ENCODE measurements at regions not wholly inside any gene's neighbourhood (a gene's known extent, or its start where the extent isn't known, plus 50 kb on each side); places are given as distances from the start of the nearest gene placed in this dataset.
"Not testable (repeated sequence)": the region's sequence is repeated elsewhere in the genome, so short reads cannot be mapped to it uniquely, and the experiment has no call there.

- FAIRE-seq (no peak), DNase-seq (ENCODE audit: insufficient read length, low spot score) (no peak)
- TF ChIP-seq PAX5 (IDR thresholded peaks at IDR 0.05; ENCODE audit: insufficient read depth, low read length, severe bottlenecking) (no peak), POU2F2 (IDR thresholded peaks at IDR 0.05; ENCODE audit: low read depth, low read length) (no peak), TAF1 (IDR thresholded peaks at IDR 0.05; ENCODE audit: low read depth, low read length) (no peak), POLR2A (IDR thresholded peaks at IDR 0.05; ENCODE audit: low read depth, low read length) (no peak), POLR2AphosphoS5 (IDR thresholded peaks at IDR 0.05; ENCODE audit: low read depth, low read length) (no peak), SPI1 (IDR thresholded peaks at IDR 0.05; ENCODE audit: low read depth, low read length) (no peak)
Observed at GRCh38 chr14:105982664-105983063, 456.3 kb downstream of the TMEM121 start.

- DNase-seq (ENCODE audit: insufficient read length, low spot score), result no peak
- peak; percentile 69 for FAIRE-seq
Observed at GRCh38 chr14:105986894-105987284, 460.5 kb downstream of the TMEM121 start.

GRCh38 chr14:105987563-105987962 lies 461.2 kb downstream of the TMEM121 start:
- no peak for TF ChIP-seq PAX5 (IDR thresholded peaks at IDR 0.05; ENCODE audit: insufficient read depth, low read length, severe bottlenecking)
- TF ChIP-seq POU2F2 (IDR thresholded peaks at IDR 0.05; ENCODE audit: low read depth, low read length), result no peak
- TF ChIP-seq SPI1 (IDR thresholded peaks at IDR 0.05; ENCODE audit: low read depth, low read length), result no peak
- TF ChIP-seq TAF1 (IDR thresholded peaks at IDR 0.05; ENCODE audit: low read depth, low read length), result no peak
- TF ChIP-seq POLR2A (IDR thresholded peaks at IDR 0.05; ENCODE audit: low read depth, low read length), result no peak
- no peak for TF ChIP-seq POLR2AphosphoS5 (IDR thresholded peaks at IDR 0.05; ENCODE audit: low read depth, low read length)
- peak; percentile 63 for FAIRE-seq
- DNase-seq (ENCODE audit: insufficient read length, low spot score), result no peak

More at GRCh38 chr14:105986894-105987284, 460.5 kb downstream of the TMEM121 start:
- TF ChIP-seq SPI1 (IDR thresholded peaks at IDR 0.05; ENCODE audit: low read depth, low read length) (no peak), POU2F2 (IDR thresholded peaks at IDR 0.05; ENCODE audit: low read depth, low read length) (peak; percentile 77; the same call in 1 of the 2 replicates)

GRCh38 chr14:105989566-105990302 lies 463.4 kb downstream of the TMEM121 start:
- FAIRE-seq (peak; percentile 89), DNase-seq (ENCODE audit: insufficient read length, low spot score) (no peak)
- TF ChIP-seq TAF1 (IDR thresholded peaks at IDR 0.05; ENCODE audit: low read depth, low read length) (no peak), SPI1 (IDR thresholded peaks at IDR 0.05; ENCODE audit: low read depth, low read length) (no peak), POLR2AphosphoS5 (IDR thresholded peaks at IDR 0.05; ENCODE audit: low read depth, low read length) (no peak), POLR2A (IDR thresholded peaks at IDR 0.05; ENCODE audit: low read depth, low read length) (no peak), PAX5 (IDR thresholded peaks at IDR 0.05; ENCODE audit: insufficient read depth, low read length, severe bottlenecking) (no peak), POU2F2 (IDR thresholded peaks at IDR 0.05; ENCODE audit: low read depth, low read length) (no peak)

GRCh38 chr14:105991677-105992076 lies 465.3 kb downstream of the TMEM121 start:
- DNase-seq (ENCODE audit: insufficient read length, low spot score); FAIRE-seq: not testable (repeated sequence)

- no peak for TF ChIP-seq POLR2AphosphoS5 (IDR thresholded peaks at IDR 0.05; ENCODE audit: low read depth, low read length)
- no peak for TF ChIP-seq PAX5 (IDR thresholded peaks at IDR 0.05; ENCODE audit: insufficient read depth, low read length, severe bottlenecking)
- no peak for TF ChIP-seq POU2F2 (IDR thresholded peaks at IDR 0.05; ENCODE audit: low read depth, low read length)
- no peak for TF ChIP-seq SPI1 (IDR thresholded peaks at IDR 0.05; ENCODE audit: low read depth, low read length)
- no peak for TF ChIP-seq TAF1 (IDR thresholded peaks at IDR 0.05; ENCODE audit: low read depth, low read length)
- no peak for TF ChIP-seq POLR2A (IDR thresholded peaks at IDR 0.05; ENCODE audit: low read depth, low read length)
- DNase-seq (ENCODE audit: insufficient read length, low spot score) (no peak), FAIRE-seq (no peak)
Observed at GRCh38 chr14:105993814-105994213, 467.4 kb downstream of the TMEM121 start.

- DNase-seq (ENCODE audit: insufficient read length, low spot score), result not testable (repeated sequence)
- FAIRE-seq, result peak; percentile 89
Observed at GRCh38 chr14:105995011-105995710, 468.8 kb downstream of the TMEM121 start.

- not testable (repeated sequence) for DNase-seq (ENCODE audit: insufficient read length, low spot score)
- peak; percentile 54 for TF ChIP-seq SPI1 (IDR thresholded peaks at IDR 0.05; ENCODE audit: low read depth, low read length)
- FAIRE-seq, result peak; percentile 96
Observed at GRCh38 chr14:105998597-105998996, 472.2 kb downstream of the TMEM121 start.

GRCh38 chr14:105999361-106000028 lies 473.1 kb downstream of the TMEM121 start:
- peak; percentile 42 for DNase-seq (ENCODE audit: insufficient read length, low spot score)
- TF ChIP-seq POLR2AphosphoS5 (IDR thresholded peaks at IDR 0.05; ENCODE audit: low read depth, low read length), result no peak
- TF ChIP-seq PAX5 (IDR thresholded peaks at IDR 0.05; ENCODE audit: insufficient read depth, low read length, severe bottlenecking), result no peak
- TF ChIP-seq POLR2A (IDR thresholded peaks at IDR 0.05; ENCODE audit: low read depth, low read length), result no peak
- no peak for TF ChIP-seq TAF1 (IDR thresholded peaks at IDR 0.05; ENCODE audit: low read depth, low read length)
- no peak; the same call in 1 of the 2 replicates for TF ChIP-seq POU2F2 (IDR thresholded peaks at IDR 0.05; ENCODE audit: low read depth, low read length)
- no peak for TF ChIP-seq SPI1 (IDR thresholded peaks at IDR 0.05; ENCODE audit: low read depth, low read length)
- no peak for FAIRE-seq

GRCh38 chr14:106000029-106000511 lies 473.7 kb downstream of the TMEM121 start:
- not testable (repeated sequence) for DNase-seq (ENCODE audit: insufficient read length, low spot score); FAIRE-seq

- not testable (repeated sequence) for DNase-seq (ENCODE audit: insufficient read length, low spot score); FAIRE-seq
Observed at GRCh38 chr14:106001277-106001676, 474.9 kb downstream of the TMEM121 start.
